GM19238 (cell line): ENCODE measurements at regions not wholly inside any gene's neighbourhood (a gene's known extent, or its start where the extent isn't known, plus 50 kb on each side); places are given as distances from the start of the nearest gene placed in this dataset.
"Not testable (repeated sequence)": the region's sequence is repeated elsewhere in the genome, so short reads cannot be mapped to it uniquely, and the experiment has no call there.

Source experiments
- DNase-seq: peaks from one replicate; pipeline ENCODE4 v3.0.0; 2011; ENCODE audit warnings: low spot score; ENCODE audit not compliant: insufficient read length

DNA sequence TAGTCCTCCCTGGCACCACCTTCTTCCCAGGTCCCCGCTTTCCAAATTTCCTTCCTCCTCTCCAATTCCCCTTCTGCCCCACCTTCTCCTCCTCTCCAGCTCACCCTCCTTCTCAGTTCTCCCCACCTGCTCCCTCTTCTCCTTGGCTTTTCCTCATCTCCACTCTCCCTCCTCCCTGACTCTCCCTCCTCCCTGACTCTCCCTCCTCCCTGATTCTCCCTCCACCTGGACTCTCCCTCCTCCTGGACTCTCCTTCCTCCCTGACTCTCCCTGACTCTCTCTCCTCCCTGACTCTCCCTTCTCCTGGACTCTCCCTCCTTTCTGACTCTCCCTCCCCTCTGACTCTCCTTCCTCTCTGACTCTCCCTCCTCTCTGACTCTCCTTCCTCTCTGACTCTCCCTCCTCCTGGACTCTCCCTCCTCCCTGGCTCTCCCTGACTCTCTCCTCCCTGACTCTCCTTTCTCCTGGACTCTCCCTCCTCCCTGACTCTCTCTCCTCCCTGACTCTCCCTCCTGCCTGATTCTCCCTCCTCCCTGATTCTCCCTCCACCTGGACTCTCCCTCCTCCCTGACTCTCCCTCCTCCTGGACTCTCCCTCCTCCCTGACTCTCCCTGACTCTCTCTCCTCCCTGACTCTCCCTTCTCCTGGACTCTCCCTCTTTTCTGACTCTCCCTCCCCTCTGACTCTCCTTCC lies 169.3 kb downstream of the INHBB start:
- DNase-seq: not testable (repeated sequence)

DNA sequence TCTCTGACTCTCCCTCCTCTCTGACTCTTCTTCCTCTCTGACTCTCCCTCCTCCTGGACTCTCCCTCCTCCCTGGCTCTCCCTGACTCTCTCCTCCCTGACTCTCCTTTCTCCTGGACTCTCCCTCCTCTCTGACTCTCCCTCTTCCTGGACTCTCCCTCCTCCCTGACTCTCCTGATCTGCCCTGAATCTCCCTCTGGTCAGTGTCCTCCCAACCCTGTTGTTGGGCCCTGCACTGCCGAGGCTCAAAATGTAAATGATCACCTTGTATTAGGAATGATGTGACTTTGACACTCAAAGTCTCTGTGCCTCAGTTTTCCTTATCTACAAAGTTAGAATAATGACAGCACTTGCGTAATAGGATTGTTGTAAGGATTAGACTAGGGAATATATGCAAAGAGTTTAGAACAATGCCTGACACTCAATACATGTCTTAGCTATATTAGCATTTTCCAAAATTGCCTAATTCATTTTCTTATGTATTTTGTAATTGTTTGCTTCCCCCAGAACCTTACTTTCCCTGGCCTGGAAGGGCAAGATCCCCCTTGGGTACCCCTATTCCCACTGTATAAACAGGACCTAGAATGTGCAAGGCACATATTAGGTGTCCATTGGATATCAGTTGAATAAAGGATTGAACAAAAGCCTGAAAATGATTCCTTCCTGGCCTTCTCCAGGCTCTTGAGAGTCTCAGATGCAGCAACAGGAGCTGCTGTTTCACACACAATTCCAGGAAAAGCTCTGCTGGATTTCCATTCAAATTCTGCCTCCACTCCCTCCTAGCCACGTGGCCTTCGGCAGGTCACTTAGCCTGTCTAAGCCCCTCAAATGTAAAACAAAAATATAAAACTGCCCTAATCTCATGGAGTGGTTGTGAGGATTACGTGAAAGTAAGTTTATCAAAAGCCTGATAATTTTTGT lies 170.1 kb downstream of the INHBB start:
- DNase-seq: no peak

DNA sequence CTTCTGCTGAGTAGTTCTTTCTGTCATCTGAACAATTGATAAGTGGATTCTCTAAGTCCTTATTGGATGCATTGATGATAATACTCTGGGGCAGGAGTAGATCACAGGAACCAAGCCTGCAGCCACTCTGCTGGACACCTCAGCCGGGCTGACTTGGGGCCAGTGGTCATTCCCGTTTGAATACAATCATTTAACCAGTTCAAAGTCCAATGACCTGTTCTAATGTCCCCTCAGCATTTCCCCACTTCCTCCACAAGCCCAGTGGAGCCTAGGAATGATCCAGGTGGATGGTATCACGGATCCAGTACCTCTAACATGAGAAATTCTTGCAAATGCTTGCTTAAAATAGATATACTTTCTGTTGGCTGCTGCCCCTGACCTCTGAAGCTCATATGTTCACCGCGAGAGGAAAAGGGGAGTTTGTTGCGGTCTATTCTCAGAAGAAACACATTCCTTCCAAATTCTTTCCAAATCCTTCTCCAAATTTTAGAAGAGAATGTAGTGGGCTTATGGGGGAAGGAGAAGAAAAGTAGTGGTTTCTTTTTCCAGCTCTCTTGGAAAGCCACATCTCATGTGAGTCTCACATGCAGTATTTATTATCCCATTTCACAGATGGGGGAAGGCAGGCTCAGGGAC lies 170.9 kb downstream of the INHBB start:
- no peak for DNase-seq

DNA sequence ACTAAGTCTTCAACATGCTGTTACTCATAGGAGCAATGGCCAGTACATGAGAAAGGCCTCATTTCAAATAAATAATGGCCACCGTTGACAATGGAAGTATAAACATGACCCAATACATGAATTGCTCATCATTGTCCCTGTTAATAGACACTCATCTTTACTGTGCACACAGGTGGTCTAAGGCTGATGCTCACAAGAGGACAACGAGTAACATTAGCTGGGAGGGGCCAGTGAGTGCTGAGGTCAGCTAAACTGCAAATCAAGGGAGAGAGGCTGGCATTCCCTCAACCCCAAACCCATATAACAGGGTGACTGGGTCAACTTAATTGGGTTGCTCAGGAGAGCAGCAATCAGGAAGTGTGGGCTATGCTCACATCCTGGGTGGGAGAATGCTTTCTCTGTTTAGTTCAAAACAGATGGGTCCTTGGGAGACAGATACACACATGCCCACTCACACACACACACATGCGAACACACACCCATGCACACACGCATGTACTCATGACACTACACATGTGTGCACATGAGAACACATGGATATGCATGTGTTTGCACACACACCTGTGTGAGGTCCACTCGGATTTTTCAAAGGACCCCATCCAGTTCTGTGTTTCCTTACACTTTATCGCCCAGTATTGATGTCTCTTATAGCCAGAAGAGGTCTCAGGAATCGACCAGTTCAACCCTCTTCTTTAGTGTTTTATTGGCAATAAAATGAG lies 172.0 kb downstream of the INHBB start:
- no peak for DNase-seq

DNA sequence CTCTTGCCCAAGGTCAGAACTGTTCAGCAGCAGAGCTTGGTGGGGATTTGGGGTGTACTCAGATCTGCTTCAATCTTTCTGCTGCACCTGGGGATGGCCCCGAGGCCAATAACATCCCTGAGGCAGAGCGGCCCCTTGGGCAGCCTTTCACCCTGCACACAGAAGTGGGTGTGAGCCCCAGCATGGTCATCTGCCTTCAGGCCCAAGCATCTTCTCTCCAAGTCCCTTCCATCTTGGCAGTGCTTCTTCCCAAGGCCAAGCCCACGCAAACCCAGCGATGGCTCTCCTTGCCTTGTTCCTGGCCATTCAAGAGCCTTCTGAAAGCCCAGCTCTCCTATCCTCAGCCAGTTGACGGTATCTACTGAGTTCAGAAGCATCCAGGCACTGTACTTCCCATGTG lies 172.9 kb downstream of the INHBB start:
- no peak for DNase-seq

DNA sequence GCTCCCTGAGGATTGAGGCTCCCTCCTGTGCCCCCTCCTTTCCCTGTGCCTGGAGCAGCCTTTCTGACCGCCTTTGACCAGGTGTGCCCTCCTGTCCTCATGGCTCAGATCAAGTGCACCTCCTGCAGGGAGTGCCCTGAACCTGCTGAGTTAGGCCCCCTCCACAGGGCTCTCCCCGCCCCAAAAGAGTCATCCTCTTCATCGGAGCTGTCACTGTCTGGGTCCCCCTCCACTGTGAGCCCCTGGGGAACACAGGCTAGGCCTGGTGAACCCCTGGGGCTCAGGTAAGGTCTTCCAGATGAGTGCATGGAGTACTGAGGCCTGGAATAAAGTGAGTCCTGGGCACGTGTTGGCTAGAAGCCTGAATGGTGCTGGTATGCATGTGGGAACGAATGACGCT lies 173.5 kb downstream of the INHBB start:
- no peak for DNase-seq

DNA sequence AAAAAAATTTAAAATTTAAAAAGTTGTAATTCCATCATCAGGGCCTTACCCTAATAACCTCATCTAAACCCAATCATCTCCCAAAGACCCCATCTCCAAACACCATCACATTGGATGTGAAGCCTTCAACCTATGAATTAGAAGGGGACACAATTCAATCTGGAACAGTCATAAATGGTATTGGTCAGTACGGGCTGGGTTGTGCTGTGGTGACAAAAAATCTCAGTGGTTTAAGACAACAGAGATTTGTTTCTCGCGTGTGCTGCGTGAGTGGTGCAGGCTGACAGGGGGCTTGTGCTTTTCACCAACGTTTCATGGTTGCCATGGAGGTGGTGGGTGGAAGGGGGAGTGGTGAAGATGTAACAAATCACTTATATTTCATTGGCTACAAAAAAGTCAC lies 174.5 kb downstream of the INHBB start:
- DNase-seq: no peak

DNA sequence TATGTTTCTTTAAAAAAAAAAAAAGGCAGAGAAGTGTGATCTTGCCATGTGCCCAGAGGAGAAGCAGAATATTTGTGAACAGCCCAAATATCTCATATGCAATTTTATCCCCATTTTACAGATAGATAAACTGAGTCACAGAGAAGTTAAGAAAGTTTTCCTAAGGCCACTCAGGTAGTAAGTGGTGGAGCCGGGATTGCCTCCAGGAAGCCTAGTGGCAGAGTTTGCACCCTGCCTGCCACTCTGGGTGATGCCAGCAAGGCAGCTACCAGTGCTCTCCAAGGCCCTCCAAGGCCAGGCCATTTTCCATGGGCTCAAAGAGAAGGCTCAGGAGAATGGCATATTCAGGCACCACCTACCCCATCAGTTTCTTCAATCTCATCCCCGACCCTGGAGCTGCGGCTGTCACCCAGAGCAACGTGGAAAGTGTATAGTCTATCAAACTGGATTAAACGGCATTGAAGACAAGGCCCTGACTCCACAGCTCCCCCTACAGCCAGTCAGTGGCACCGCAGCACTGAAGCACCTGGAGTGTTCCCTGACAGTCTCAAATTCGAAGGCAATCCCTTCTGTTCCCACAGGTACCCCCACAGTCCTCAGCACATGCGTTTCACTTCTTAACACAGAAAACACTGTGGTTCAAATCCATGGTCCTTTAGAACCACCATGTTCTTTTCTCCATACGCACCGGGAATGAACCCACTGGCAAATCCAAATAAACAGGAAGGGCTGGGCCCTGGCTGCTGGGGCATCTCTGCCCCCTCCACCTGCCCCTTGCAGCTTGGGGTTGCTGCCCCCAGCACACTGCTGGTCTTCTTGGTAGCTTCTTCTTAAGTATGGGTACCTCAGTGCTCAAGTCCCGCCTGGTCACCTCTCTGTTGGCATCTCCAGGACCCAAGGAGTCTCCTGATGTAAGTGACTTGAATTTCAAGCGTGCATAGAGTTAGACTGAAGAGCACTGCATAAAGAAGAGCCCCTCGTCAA lies 175.3 kb downstream of the INHBB start:
- no peak for DNase-seq

DNA sequence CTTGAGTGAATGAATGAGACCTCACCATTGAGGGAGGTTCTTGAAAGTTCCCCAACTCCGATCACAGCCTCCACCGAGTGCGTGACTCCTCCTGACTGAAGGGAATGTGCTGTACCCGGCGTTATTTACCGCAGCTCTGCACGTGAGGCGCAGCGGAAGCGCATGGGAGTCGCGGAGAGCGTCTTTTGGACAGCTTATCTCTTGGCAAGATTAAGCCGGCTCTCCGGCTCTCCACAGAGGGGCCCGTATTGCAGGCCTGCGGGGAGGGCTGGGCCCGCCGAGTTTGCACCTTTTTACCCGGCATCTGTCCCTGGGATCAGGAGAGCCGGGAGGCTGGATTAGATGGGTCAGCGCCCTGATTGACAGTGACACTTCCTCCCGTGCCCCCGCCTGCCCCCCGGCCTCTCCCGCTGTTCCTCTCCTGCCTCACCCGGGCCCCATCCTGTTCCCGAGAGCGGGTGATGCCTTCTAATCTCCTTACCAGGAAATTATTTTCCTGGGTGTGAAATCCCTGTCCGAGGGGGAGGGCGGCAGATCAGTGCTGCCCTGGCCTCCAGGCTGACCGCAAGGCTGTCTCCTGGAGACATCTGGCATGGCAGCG lies 176.3 kb downstream of the INHBB start:
- DNase-seq: no peak

DNA sequence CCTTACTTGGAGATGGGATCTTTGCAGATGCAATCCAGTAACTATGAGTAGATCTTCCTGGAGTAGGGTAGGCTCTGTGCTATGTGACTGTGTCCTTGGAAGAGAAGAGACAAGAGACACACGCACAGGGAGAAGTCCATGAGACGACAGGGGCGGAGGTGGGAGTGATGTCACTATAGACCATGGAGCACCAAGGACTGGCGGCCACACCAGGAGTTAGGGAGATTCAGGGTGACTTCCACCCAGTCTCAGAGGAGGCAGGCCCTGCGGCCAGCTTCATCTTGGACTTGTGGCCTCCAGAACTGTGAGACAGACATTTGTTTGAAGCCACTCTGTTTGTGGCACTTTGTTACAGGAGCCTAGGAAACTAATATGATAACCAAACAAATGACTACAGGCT lies 177.8 kb downstream of the INHBB start:
- no peak for DNase-seq

DNA sequence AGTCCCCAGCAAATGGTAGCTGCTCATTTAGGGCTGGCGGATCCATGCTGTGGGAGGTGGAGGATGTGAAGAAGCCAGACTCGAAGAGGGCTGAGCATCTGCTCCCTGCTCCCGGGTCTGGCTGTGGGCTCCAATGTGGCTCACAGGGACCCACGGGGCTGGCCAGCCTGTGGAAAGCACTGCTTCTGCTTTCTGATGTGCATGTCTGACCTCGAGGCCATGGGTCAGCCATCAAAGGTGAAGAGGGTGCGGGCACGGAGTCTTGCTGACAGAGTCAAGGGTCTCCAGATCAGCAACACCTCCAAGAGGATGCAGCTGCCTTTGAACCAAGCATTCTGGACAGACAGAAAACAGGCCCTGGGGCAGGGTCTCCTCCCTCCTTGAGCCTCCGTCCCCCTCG lies 178.2 kb downstream of the INHBB start:
- no peak for DNase-seq

DNA sequence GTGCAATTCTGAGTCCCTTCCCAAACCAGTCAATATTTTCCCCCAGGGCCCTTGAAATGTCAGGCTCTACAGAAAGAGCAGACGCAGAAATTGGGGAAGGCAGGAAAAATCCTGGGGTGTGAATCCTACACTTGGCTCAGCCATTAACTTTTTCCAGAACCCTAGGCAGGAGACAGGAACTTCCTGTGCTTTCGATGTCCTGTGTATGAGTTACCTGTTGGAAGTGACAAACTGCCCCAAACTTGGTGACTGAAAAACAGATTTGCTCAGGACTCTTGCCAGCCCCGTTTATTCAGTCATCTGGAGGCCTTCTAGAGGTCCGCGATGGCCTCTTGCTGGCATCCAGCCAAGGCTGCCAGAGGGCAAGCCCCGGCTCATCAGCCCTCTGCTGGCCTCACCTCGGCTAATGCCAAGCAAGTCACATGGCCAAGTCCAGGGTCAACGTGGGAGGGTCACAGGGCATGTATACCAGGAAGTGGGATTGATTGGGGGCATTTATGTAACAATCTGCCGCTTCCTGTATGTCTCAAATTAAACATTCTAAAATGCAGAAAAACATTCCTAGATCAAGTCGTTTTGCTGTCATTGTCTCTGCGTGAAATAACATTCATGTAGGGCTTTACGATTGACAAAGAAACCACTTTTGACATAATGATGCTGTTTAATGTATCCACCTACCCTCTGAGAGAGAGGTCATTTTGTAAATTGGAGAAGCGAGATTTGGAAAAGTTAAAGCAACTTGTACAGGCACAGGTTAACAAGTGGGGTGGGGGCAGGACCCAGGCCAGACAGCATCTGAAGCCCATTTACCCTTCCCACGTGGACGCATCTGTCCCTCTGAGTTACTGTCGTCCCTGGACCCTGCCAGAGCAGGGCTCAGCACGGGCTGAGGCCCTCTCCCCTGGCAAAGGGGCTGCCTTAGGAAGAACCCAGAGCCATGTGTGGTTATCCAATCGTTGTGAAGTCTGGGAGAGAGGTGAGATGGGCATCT lies 179.4 kb downstream of the INHBB start:
- no peak for DNase-seq

DNA sequence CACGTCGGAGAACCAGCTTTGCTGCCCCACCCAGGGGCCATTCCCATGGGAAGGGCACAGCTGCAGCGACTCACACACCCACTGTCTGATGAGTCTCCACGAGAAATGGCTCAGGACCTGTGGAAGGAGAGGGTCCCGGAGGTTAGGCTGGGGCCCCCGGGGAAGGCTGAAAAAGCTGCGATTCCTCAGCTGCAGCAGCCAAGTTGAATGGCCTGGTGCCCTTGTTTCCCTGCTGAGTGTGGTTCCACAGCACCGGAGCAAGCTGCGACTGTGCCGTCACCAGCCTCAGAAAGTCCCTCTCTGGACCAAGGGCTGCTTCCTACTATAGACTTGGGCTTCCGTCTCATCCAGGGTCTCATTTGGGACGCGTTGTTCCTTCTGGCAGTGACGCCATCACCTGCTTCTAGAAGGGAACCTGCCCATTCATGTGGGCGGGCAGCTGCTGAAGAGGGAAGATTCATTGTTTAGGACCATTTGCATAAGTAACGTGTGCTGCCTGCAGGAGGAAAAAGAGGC lies 180.2 kb downstream of the INHBB start:
- DNase-seq: no peak

DNA sequence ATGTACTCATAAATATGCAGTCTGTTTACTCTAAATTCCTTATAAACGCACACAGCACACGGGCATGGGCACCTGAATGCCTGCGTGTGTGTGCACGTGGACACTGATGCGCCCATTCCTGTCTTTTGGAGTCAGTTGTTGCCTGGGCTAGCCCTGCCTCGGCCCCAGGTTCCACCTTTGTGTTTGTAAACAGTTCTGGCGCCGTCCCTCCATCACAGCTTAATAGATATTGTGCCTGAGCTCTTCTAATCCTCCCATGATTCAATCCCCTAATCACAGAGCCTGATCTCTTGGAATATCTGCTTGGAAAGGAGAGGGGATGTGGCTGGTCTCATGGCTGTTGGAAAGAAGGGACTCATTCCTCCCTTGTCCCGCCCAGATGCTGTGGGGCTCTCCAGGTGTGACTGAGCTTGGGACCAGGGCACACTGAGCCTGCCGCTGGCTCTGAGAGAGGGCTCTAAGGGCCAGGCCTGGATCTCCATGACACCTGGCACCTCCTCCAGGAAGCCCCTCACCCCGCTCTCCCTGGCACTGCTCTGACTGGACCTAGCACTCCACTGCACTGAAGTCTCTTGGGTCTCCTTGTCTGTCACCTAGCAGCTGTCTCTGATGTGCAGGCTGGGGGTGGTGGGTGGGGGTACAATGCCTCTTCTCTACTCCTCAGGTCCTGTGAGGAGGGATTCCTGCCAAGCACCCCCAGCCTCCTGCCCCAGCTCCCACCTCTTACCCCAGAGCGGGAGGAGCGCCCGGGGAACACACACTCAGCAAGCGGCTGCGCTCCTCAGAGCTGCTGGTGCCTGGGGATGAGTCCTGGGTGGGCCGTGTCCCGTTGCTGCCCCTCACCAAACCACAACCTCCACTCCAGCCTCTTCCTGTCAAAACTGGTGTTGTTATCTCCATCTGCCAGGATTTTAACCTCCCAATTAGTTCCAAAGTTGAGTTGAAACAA lies 181.3 kb downstream of the INHBB start:
- no peak for DNase-seq

DNA sequence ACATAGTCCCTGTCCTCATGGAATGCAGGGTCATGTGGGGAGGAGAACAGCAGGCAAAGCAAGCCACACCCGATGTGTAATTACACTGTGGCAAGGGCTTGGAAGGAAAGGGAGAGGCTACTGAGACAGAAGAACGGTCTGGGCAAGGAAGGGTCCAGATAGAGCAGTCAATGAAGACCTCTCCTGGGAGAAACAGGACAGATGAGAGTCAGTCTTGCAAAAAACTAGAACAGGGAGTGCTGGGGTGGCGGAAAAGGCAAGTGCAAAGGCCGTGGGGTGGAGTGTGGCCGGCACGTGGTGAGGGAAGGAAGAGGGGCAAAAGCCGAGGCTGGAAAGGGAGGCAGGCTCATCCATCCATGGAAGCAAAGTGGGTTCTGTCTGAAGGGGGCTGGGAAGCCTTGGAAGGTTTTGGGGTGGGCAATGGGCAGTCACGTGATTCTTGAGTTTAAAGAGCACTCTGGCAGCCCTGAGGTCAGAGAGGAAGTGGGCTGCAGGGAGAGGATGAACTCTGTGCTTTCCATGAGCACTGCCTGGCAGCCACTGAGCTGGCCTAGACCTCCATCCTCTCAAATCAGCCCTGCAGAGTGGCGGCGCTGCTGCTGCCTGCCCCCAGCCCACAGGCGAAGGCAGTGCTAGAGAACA lies 182.2 kb downstream of the INHBB start:
- no peak for DNase-seq

DNA sequence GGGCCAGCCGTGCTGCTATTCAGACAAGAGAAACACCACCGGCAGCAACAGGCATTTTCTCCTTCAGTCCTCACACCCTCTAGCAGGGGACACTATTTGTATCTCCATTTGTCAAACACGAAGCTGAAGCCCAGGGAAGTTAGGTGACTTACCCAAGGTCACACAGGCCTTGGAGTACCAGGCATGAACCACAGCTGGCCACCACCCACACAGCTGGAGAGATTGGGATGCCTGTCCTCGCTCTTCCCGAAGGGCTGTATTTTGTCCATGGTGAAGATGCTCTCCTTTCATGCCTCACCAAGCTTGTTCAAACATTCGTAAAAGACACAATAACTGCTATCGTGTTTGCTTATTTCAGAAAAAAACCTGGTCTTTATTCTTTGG lies 182.7 kb downstream of the INHBB start:
- DNase-seq: no peak

DNA sequence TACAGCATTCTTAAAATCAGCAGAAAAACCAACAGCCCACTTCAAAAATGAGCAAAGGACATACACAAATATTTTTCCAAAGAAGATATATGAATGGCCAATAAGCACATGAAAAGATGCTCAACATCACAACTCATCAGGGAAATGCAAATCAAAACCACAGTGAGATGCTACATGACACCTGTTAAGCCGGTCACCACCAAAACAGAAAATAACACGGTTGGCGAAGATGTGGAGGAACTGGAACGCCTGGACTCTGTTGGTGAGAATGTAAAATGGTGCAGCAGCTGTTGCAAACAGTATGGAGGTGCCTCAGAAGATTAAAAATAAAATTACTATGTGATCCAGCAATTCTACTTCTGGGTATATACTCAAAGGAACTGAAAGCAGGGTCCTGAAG lies 184.8 kb downstream of the INHBB start:
- DNase-seq: no peak
